Fibroblast of pulmonary artery (primary cell): ENCODE measurements at regions not wholly inside any gene's neighbourhood (a gene's known extent, or its start where the extent isn't known, plus 50 kb on each side); places are given as distances from the start of the nearest gene placed in this dataset.

Source experiments
- DNase-seq: peaks from one replicate; pipeline ENCODE4 v3.0.0-alpha.2; 2010; ENCODE audit warnings: low read depth
- H3K4me3 ChIP-seq: replicated peaks from 2 replicates; pipeline ENCODE4 v1.5.1; 2011; ENCODE audit warnings: low read depth, mild to moderate bottlenecking, control low read depth, low read length, moderate library complexity
- CTCF ChIP-seq: IDR thresholded peaks from 2 replicates; pipeline ENCODE4 v1.5.1; 2011; ENCODE audit warnings: mild to moderate bottlenecking, control low read depth, low read length, inconsistent platforms; ENCODE audit errors: missing control alignments

- no peak overlapping the region for H3K4me3 ChIP-seq
- peak; percentile 47 for DNase-seq
Observed at GRCh38 chr12:92297932-92298696, 152.5 kb upstream of the BTG1 start.

GRCh38 chr12:92297405-92297804 is 151.8 kb upstream of the BTG1 start:
- no peak for DNase-seq
- H3K4me3 ChIP-seq, result no peak overlapping the region
- no peak for TF ChIP-seq CTCF

More at GRCh38 chr12:92297932-92298696, 152.5 kb upstream of the BTG1 start:
- no peak for TF ChIP-seq CTCF

- DNase-seq, result peak; percentile 42
- TF ChIP-seq CTCF, result no peak
- H3K4me3 ChIP-seq, result no peak overlapping the region
Observed at GRCh38 chr12:92295523-92295922, 149.9 kb upstream of the BTG1 start.

GRCh38 chr12:92294676-92295440 is 149.2 kb upstream of the BTG1 start:
- H3K4me3 ChIP-seq, result no peak overlapping the region
- peak; percentile 39 for DNase-seq
- TF ChIP-seq CTCF, result no peak

- no peak overlapping the region for H3K4me3 ChIP-seq
- TF ChIP-seq CTCF, result no peak
- DNase-seq, result no peak
Observed at GRCh38 chr12:92292016-92292415, 146.4 kb upstream of the BTG1 start.

- TF ChIP-seq CTCF, result no peak
Observed at GRCh38 chr12:92290886-92291285, 145.2 kb upstream of the BTG1 start.

GRCh38 chr12:92290350-92290695 is 144.7 kb upstream of the BTG1 start:
- H3K4me3 ChIP-seq, result no peak overlapping the region
- no peak for TF ChIP-seq CTCF
- peak; percentile 4 for DNase-seq

More at GRCh38 chr12:92290886-92291285, 145.2 kb upstream of the BTG1 start:
- no peak for DNase-seq
- no peak overlapping the region for H3K4me3 ChIP-seq
